GM10847 (cell line): ENCODE measurements at regions not wholly inside any gene's neighbourhood (a gene's known extent, or its start where the extent isn't known, plus 50 kb on each side); places are given as distances from the start of the nearest gene placed in this dataset.

Experiments used
- POLR2A ChIP-seq: IDR thresholded peaks from 2 replicates; pipeline ENCODE4 v1.6.1; 2011; ENCODE audit not compliant: insufficient read length; ENCODE audit errors: extremely low read depth

- TF ChIP-seq POLR2A: no peak
Observed at GRCh38 chr2:230643576-230644291, 68.9 kb upstream of the CAB39 start.

GRCh38 chr2:230644356-230644935, 68.2 kb upstream of the CAB39 start:
- TF ChIP-seq POLR2A: no peak

GRCh38 chr2:230648356-230648755, 64.3 kb upstream of the CAB39 start:
- TF ChIP-seq POLR2A: no peak

- no peak for TF ChIP-seq POLR2A
Observed at GRCh38 chr2:230650585-230651137, 62.0 kb upstream of the CAB39 start.

- TF ChIP-seq POLR2A: no peak
Observed at GRCh38 chr2:230654057-230654456, 58.6 kb upstream of the CAB39 start.

GRCh38 chr2:230657462-230657861, 55.2 kb upstream of the CAB39 start:
- TF ChIP-seq POLR2A: no peak

GRCh38 chr2:230657906-230658305, 54.7 kb upstream of the CAB39 start:
- no peak for TF ChIP-seq POLR2A

GRCh38 chr2:230658577-230658876, 54.1 kb upstream of the CAB39 start:
- TF ChIP-seq POLR2A: no peak

GRCh38 chr2:230658877-230659652, 53.6 kb upstream of the CAB39 start:
- TF ChIP-seq POLR2A: peak; percentile 45

- no peak for TF ChIP-seq POLR2A
Observed at GRCh38 chr2:230660294-230661060, 52.2 kb upstream of the CAB39 start.

- no peak for TF ChIP-seq POLR2A
Observed at GRCh38 chr2:230661072-230661957, 51.3 kb upstream of the CAB39 start.
